Liver (tissue), 8 donors: ENCODE measurements at regions not wholly inside any gene's neighbourhood (a gene's known extent, or its start where the extent isn't known, plus 50 kb on each side); places are given as distances from the start of the nearest gene placed in this dataset.

Experiments used
- DNase-seq: peaks from one replicate; pipeline ENCODE4 v3.0.0-alpha.2; 2017; ENCODE audit warnings: low spot score
- H3K27ac ChIP-seq, 2 donors: one replicate each; pipeline ENCODE4 v1.7.0; 2013; ENCODE audit warnings: inconsistent platforms in 2 of 2, low read length in 2 of 2, control low read depth in 1 of 2, low read depth in 1 of 2, mild to moderate bottlenecking in 1 of 2
- H3K27me3 ChIP-seq, 4 donors: one replicate each; pipeline versions ENCODE4 v1.6.1 to v1.7.0; 2013; ENCODE audit warnings: low read length in 3 of 4, inconsistent platforms in 1 of 4, mild to moderate bottlenecking in 1 of 4, moderate library complexity in 1 of 4; ENCODE audit not compliant: control insufficient read depth in 4 of 4, insufficient read depth in 4 of 4
- H3K36me3 ChIP-seq, 4 donors: one replicate each; pipeline versions ENCODE4 v1.6.1 to v1.7.0; 2013; ENCODE audit warnings: low read length in 3 of 4, mild to moderate bottlenecking in 3 of 4, low read depth in 1 of 4, moderate library complexity in 1 of 4; ENCODE audit not compliant: control insufficient read depth in 4 of 4, insufficient read depth in 3 of 4
- H3K4me1 ChIP-seq, 4 donors: one replicate each; pipeline versions ENCODE4 v1.6.1 to v1.7.0; 2013; ENCODE audit warnings: low read length in 3 of 4, mild to moderate bottlenecking in 3 of 4, moderate library complexity in 1 of 4; ENCODE audit not compliant: control insufficient read depth in 4 of 4, insufficient read depth in 4 of 4
- H3K4me3 ChIP-seq, 3 donors: one replicate each; pipeline versions ENCODE4 v1.6.1 to v1.7.0; 2013; ENCODE audit warnings: low read length in 3 of 3, control low read depth in 1 of 3, low read depth in 1 of 3, mild to moderate bottlenecking in 1 of 3
- H3K9ac ChIP-seq, 2 donors: one replicate each; pipeline ENCODE4 v1.7.0; 2013; ENCODE audit warnings: low read length in 2 of 2, mild to moderate bottlenecking in 2 of 2, moderate library complexity in 2 of 2, control low read depth in 1 of 2, low read depth in 1 of 2
- H3K9me3 ChIP-seq, 4 donors: one replicate each; pipeline versions ENCODE4 v1.6.1 to v1.7.0; 2013; ENCODE audit warnings: low read length in 3 of 4; ENCODE audit not compliant: control insufficient read depth in 4 of 4
- ATF3 ChIP-seq: IDR thresholded peaks from 2 replicates; pipeline ENCODE4 v1.6.1; 2016; ENCODE audit warnings: antibody characterized with exemption
- EGR1 ChIP-seq, 2 donors: IDR thresholded peaks; 2 replicates each; pipeline ENCODE4 v1.6.1; 2016 to 2018; ENCODE audit warnings: antibody characterized with exemption in 2 of 2, low read depth in 2 of 2
- FOXA1 ChIP-seq: IDR thresholded peaks from 2 replicates; pipeline ENCODE4 v1.6.1; 2016; ENCODE audit warnings: antibody characterized with exemption
- FOXA2 ChIP-seq: IDR thresholded peaks from 2 replicates; pipeline ENCODE4 v1.6.1; 2016; ENCODE audit warnings: antibody characterized with exemption
- HNF4A ChIP-seq, 2 donors: conservative IDR thresholded peaks; 2 replicates each; pipeline ENCODE4 v1.6.1; 2016; ENCODE audit warnings: antibody characterized with exemption in 2 of 2, mild to moderate bottlenecking in 2 of 2
- HNF4G ChIP-seq: IDR thresholded peaks from 2 replicates; pipeline ENCODE4 v1.6.1; 2016; ENCODE audit warnings: antibody characterized with exemption
- NR2F2 ChIP-seq: IDR thresholded peaks from 2 replicates; pipeline ENCODE4 v1.6.1; 2016; ENCODE audit warnings: antibody characterized with exemption
- RAD21 ChIP-seq, 2 donors: IDR thresholded peaks; 2 replicates each; pipeline ENCODE4 v1.6.1; 2016; ENCODE audit warnings: antibody characterized with exemption in 2 of 2, mild to moderate bottlenecking in 2 of 2
- REST ChIP-seq: IDR thresholded peaks from 2 replicates; pipeline ENCODE4 v1.6.1; 2016; ENCODE audit warnings: antibody characterized with exemption, mild to moderate bottlenecking
- RXRA ChIP-seq, 2 donors: IDR thresholded peaks; 2 replicates each; pipeline ENCODE4 v1.6.1; 2017 to 2018; ENCODE audit warnings: antibody characterized with exemption in 2 of 2, mild to moderate bottlenecking in 1 of 2
- YY1 ChIP-seq: IDR thresholded peaks from 2 replicates; pipeline ENCODE4 v1.6.1; 2016; ENCODE audit warnings: antibody characterized with exemption, mild to moderate bottlenecking
- WGBS: extraction: QIAGEN DNeasy Blood & Tissue Kit; methylation state at CpG from one replicate; pipeline ENCODE4 v1.1.7; 2013; 5-methylcytosine and 5-hydroxymethylcytosine counted together
- TF ChIP-seq, protein P1 (sequence below): fragments of 150-350 bp; IDR thresholded peaks from 2 replicates; pipeline ENCODE4 v1.5.1; 2017; ENCODE audit warnings: improper control_type of control experiment, low read depth, low read length; ENCODE audit not compliant: missing input control
- donor health status: healthy.
- donor health status: healthy.
- donor health status: healthy.
- donor health status: healthy.
- donor health status: healthy.

DNA sequence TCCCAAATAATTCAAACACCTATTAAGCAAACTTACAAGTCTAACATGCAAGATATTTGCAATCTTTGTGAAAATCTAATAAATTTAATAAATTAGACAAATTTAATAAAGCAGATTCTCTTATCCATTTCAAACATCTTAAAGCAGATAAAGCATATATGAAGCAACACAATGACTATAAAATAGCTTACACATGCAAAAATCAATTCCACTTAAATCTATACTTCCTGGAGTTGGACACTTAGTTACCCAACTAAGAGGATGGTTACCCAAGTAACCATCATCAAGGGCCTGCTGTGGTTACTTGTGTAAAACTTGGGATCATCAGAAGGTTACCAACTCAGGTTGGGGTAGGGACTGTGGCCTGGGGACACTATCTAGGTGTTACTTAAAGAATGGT is 206.8 kb downstream of the CD47 start:
- no peak for DNase-seq
- H3K4me3 ChIP-seq, result no peak overlapping the region
- no peak overlapping the region for H3K9ac ChIP-seq
- no peaks in the 10 kb centered on the region for H3K36me3 ChIP-seq
- peaks cover 0 to under 1% (median under 1%) of the 10 kb centered on the region in 4 donors for H3K9me3 ChIP-seq
- H3K27me3 ChIP-seq, result no peaks in the 10 kb centered on the region
- H3K27ac ChIP-seq, result no peak overlapping the region
- TF ChIP-seq, protein P1, sequence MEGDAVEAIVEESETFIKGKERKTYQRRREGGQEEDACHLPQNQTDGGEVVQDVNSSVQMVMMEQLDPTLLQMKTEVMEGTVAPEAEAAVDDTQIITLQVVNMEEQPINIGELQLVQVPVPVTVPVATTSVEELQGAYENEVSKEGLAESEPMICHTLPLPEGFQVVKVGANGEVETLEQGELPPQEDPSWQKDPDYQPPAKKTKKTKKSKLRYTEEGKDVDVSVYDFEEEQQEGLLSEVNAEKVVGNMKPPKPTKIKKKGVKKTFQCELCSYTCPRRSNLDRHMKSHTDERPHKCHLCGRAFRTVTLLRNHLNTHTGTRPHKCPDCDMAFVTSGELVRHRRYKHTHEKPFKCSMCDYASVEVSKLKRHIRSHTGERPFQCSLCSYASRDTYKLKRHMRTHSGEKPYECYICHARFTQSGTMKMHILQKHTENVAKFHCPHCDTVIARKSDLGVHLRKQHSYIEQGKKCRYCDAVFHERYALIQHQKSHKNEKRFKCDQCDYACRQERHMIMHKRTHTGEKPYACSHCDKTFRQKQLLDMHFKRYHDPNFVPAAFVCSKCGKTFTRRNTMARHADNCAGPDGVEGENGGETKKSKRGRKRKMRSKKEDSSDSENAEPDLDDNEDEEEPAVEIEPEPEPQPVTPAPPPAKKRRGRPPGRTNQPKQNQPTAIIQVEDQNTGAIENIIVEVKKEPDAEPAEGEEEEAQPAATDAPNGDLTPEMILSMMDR, result no peak
- TF ChIP-seq EGR1 (IDR thresholded peaks at IDR 0.05; ENCODE audit: low read depth in 2 of 2) (no peak), RAD21 (IDR thresholded peaks at IDR 0.05) (no peak), NR2F2 (no peak), REST (no peak), ATF3 (no peak), FOXA1 (no peak), RXRA (IDR thresholded peaks at IDR 0.05) (no peak), HNF4G (no peak)
- no peaks in the 10 kb centered on the region for H3K4me1 ChIP-seq

GRCh38 chr3:107882881-107883280 is 207.9 kb downstream of the CD47 start:
- Histone ChIP-seq H3K9ac (no peak overlapping the region), H3K4me1 (no peaks in the 10 kb centered on the region), H3K27ac (no peak overlapping the region), H3K36me3 (no peaks in the 10 kb centered on the region), H3K4me3 (no peak overlapping the region), H3K9me3 (no peaks in the 10 kb centered on the region), H3K27me3 (no peaks in the 10 kb centered on the region)
- TF ChIP-seq, protein P1, result no peak
- TF ChIP-seq EGR1 (IDR thresholded peaks at IDR 0.05; ENCODE audit: low read depth in 2 of 2), result no peak
- no peak for TF ChIP-seq YY1
- no peak for TF ChIP-seq FOXA2
- TF ChIP-seq HNF4A (conservative IDR thresholded peaks at IDR 0.05), result no peak
- DNase-seq, result no peak
- WGBS, result 87% methylated on average over 7 of the region's 7 CpGs
